Endothelial cell of umbilical vein (primary cell): ENCODE measurements at regions not wholly inside any gene's neighbourhood (a gene's known extent, or its start where the extent isn't known, plus 50 kb on each side); places are given as distances from the start of the nearest gene placed in this dataset.

Source experiments
- BruUV-seq: library from RNA; stranded (reverse); fragments of 400-500 nt; replicated peaks from 2 replicates; lab custom pipeline; 2021; lab: Mats Ljungman, UMichigan
- CTCF ChIA-PET: fragments of 300-600, 350-600 bp; sonication (Branson Sonifier 250); formaldehyde crosslinking; loops from one replicate; lab custom pipeline; 2021; ENCODE audit warnings: antibody characterized with exemption, inconsistent platforms; lab: Charles Lee
- POLR2A ChIA-PET: fragments of 300-600, 350-600 bp; sonication (Branson Sonifier 250); formaldehyde crosslinking; loops from one replicate; lab custom pipeline; 2021; ENCODE audit warnings: antibody characterized with exemption, inconsistent platforms; lab: Charles Lee
- DNase-seq: peaks from one replicate; pipeline ENCODE4 v3.0.0-alpha.2; 2011; ENCODE audit warnings: low read depth, low spot score
- FAIRE-seq: peaks from 2 replicates; lab custom pipeline; 2011; peaks lifted over from hg19 to GRCh38; lab: Jason Lieb, UNC
- H2AFZ ChIP-seq: 2 replicates; pipeline ENCODE4 v1.6.0; 2012; ENCODE audit warnings: low read depth, low read length, control low read depth, inconsistent platforms
- H3K27ac ChIP-seq: 2 replicates; pipeline ENCODE4 v1.5.1; 2011; ENCODE audit warnings: low read depth, mild to moderate bottlenecking, control low read depth, low read length, moderate library complexity; ENCODE audit not compliant: insufficient read depth
- H3K27me3 ChIP-seq, 2 experiments: 2 replicates each; pipeline versions ENCODE4 v1.6.0 to v1.6.1; 2011; ENCODE audit warnings: low read length in 2 of 2, mixed read lengths in 1 of 2; ENCODE audit not compliant: control insufficient read depth in 2 of 2, insufficient read depth in 2 of 2
- H3K36me3 ChIP-seq, 2 experiments: 2 replicates in 1 of 2; 3 replicates in 1 of 2; pipeline ENCODE4 v1.5.1; 2011; ENCODE audit warnings: low read length in 2 of 2, mild to moderate bottlenecking in 1 of 2, moderate library complexity in 1 of 2; ENCODE audit not compliant: control insufficient read depth in 2 of 2, insufficient read depth in 2 of 2; ENCODE audit errors: extremely low read depth in 1 of 2
- H3K4me1 ChIP-seq: 3 replicates; pipeline ENCODE4 v1.5.1; 2011; ENCODE audit warnings: mild to moderate bottlenecking, low read length; ENCODE audit not compliant: control insufficient read depth, insufficient read depth; ENCODE audit errors: extremely low read depth
- H3K4me2 ChIP-seq: 2 replicates; pipeline ENCODE4 v1.6.1; 2011; ENCODE audit warnings: low read length, control low read depth, mixed read lengths; ENCODE audit not compliant: insufficient read depth
- H3K4me3 ChIP-seq, 3 experiments: fragments of 200-600 bp in 1 of 3; sonication (generic), shearing (Covaris generic) in 1 of 3; replicated peaks in 1 of 3; 2 replicates each; pipeline ENCODE4 v1.5.1; 2011 to 2016; ENCODE audit warnings: control low read depth in 3 of 3, low read length in 3 of 3, mild to moderate bottlenecking in 2 of 3, inconsistent platforms in 1 of 3, low read depth in 1 of 3, moderate library complexity in 1 of 3; ENCODE audit not compliant: insufficient read depth in 1 of 3
- H3K79me2 ChIP-seq: 2 replicates; pipeline ENCODE4 v1.6.0; 2012; ENCODE audit warnings: low read length, inconsistent platforms; ENCODE audit not compliant: control insufficient read depth, insufficient read depth
- H3K9ac ChIP-seq: replicated peaks from 2 replicates; pipeline ENCODE3; 2011; ENCODE audit warnings: low read length, control low read depth; ENCODE audit not compliant: insufficient read depth; ENCODE audit errors: extremely low read depth
- H3K9me1 ChIP-seq: replicated peaks from 3 replicates; pipeline ENCODE4 v1.6.0; 2011; ENCODE audit warnings: mild to moderate bottlenecking, low read length; ENCODE audit not compliant: control insufficient read depth, insufficient read depth; ENCODE audit errors: extremely low read depth
- H3K9me3 ChIP-seq: replicated peaks from 2 replicates; pipeline ENCODE4 v1.5.1; 2012; ENCODE audit warnings: low read length, inconsistent platforms; ENCODE audit not compliant: control insufficient read depth, insufficient read depth
- H4K20me1 ChIP-seq: replicated peaks from 2 replicates; pipeline ENCODE3; 2011; ENCODE audit warnings: mild to moderate bottlenecking, low read length; ENCODE audit not compliant: control insufficient read depth, insufficient read depth; ENCODE audit errors: extremely low read depth
- EZH2 ChIP-seq: IDR thresholded peaks from 2 replicates; pipeline ENCODE4 v1.6.1; 2012; ENCODE audit warnings: borderline replicate concordance, low read depth, mild to moderate bottlenecking, moderate library complexity, low read length, inconsistent platforms; ENCODE audit not compliant: severe bottlenecking
- FOS ChIP-seq: IDR thresholded peaks from 2 replicates; pipeline ENCODE4 v1.6.1; 2011; ENCODE audit warnings: mild to moderate bottlenecking, low read length, moderate library complexity, borderline replicate concordance; ENCODE audit not compliant: insufficient read depth
- GATA2 ChIP-seq: IDR thresholded peaks from 2 replicates; pipeline ENCODE4 v1.7.0; 2011; ENCODE audit warnings: low read depth, mild to moderate bottlenecking, moderate library complexity, mixed read lengths, low read length; ENCODE audit not compliant: insufficient read length, insufficient read depth
- JUN ChIP-seq: IDR thresholded peaks from 2 replicates; pipeline ENCODE4 v1.6.1; 2011; ENCODE audit warnings: borderline replicate concordance, low read depth; ENCODE audit not compliant: insufficient read length, insufficient read depth
- MYC ChIP-seq: IDR thresholded peaks from one replicate; pipeline ENCODE4 v1.6.1; 2011; ENCODE audit warnings: mild to moderate bottlenecking, low read depth, low read length
- POLR2A ChIP-seq: IDR thresholded peaks from 2 replicates; pipeline ENCODE4 v1.6.1; 2012; ENCODE audit warnings: low read depth, mild to moderate bottlenecking, control low read depth, low read length
- POLR2AphosphoS5 ChIP-seq: IDR thresholded peaks from 2 replicates; pipeline ENCODE4 v1.6.1; 2012; ENCODE audit warnings: low read depth, mild to moderate bottlenecking, control low read depth, low read length, moderate library complexity; ENCODE audit not compliant: insufficient read depth
- dilution Hi-C: fragments of 300-500 bp; cut with MboI; formaldehyde crosslinking; loops from one replicate; pipeline ENCODE4 v1.15.0; 2019; ENCODE audit warnings: low sequenced_read_pairs; ENCODE audit not compliant: extremely low pct_ligation_motif_present
- intact Hi-C: fragments of 100-400 bp; cut with micrococcal nuclease; formaldehyde crosslinking; loops from one replicate; pipeline ENCODE4 v1.10.0; 2022
- TF ChIP-seq, protein P1 (sequence below), 2 donors: IDR thresholded peaks; 1 replicate in 1 of 2; 2 replicates in 1 of 2; pipeline ENCODE4 v1.5.1; 2011; ENCODE audit warnings: low read length in 2 of 2, mild to moderate bottlenecking in 2 of 2, moderate library complexity in 2 of 2, control low read depth in 1 of 2, inconsistent platforms in 1 of 2, low read depth in 1 of 2; ENCODE audit not compliant: insufficient read depth in 1 of 2; ENCODE audit errors: extremely low read depth in 1 of 2
- TF ChIP-seq, protein P2 (sequence below): IDR thresholded peaks from 2 replicates; pipeline ENCODE4 v1.6.1; 2011; ENCODE audit not compliant: insufficient read depth, insufficient read length

DNA sequence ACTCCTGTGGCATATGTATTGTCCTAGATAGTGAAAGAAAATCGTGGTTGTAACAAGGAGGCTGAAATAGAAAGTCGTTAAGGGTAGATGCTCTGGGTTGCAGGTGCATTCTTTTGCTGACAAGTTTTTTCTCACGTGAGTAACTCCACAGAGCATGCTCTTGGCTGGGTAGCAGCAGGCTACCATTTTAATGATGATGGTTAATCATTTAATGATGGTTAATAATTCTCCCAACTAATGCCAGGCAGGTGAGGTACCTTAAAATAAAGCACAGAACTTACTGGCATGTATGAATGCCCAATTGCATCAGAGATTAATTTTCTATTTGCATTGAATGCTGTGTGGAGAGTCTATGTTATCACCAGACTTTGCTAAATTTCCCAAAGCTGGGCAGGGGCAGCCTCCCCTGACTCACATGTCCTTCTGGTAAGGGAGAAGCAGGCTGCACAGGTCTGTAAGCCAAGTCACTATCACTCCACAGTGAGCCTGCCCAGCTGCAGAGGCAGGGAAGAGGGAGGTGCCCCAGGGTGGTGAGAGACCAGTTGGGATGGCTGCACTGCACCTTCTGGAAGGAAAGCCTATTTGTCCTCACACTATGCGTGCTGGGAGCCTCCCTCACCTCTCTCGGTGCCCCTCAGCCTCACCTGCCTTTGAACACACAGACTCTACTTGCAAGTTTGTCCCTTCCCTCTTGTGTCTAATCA, 287.0 kb upstream of the IGFBP3 start:
- no TSS peak for BruUV-seq
- dilution Hi-C loops, result no loop called here
- no peak overlapping the region for H3K27ac ChIP-seq
- no peaks in the 10 kb centered on the region for H4K20me1 ChIP-seq
- DNase-seq, result no peak
- no peaks in the 10 kb centered on the region for H3K27me3 ChIP-seq
- no peaks in the 10 kb centered on the region for H3K79me2 ChIP-seq
- H3K4me1 ChIP-seq, result no peaks in the 10 kb centered on the region
- no peak for FAIRE-seq
- intact Hi-C loops, result no loop called here
- ChIA-PET POLR2A (no interaction called here), CTCF (no interaction called here)
- H3K9me1 ChIP-seq, result no peaks in the 10 kb centered on the region
- no peaks in the 10 kb centered on the region for H3K36me3 ChIP-seq
- H3K9me3 ChIP-seq, result no peaks in the 10 kb centered on the region
- no peak overlapping the region for H2AFZ ChIP-seq
- H3K4me3 ChIP-seq, result no peak overlapping the region
- TF ChIP-seq GATA2 (no peak), JUN (no peak), FOS (no peak), POLR2A (no peak), EZH2 (no peak), POLR2AphosphoS5 (no peak), MYC (no peak)
- TF ChIP-seq, protein P1, sequence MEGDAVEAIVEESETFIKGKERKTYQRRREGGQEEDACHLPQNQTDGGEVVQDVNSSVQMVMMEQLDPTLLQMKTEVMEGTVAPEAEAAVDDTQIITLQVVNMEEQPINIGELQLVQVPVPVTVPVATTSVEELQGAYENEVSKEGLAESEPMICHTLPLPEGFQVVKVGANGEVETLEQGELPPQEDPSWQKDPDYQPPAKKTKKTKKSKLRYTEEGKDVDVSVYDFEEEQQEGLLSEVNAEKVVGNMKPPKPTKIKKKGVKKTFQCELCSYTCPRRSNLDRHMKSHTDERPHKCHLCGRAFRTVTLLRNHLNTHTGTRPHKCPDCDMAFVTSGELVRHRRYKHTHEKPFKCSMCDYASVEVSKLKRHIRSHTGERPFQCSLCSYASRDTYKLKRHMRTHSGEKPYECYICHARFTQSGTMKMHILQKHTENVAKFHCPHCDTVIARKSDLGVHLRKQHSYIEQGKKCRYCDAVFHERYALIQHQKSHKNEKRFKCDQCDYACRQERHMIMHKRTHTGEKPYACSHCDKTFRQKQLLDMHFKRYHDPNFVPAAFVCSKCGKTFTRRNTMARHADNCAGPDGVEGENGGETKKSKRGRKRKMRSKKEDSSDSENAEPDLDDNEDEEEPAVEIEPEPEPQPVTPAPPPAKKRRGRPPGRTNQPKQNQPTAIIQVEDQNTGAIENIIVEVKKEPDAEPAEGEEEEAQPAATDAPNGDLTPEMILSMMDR (IDR thresholded peaks at IDR 0.05; ENCODE audit: extremely low read depth in 1 of 2, insufficient read depth in 1 of 2, low read depth in 1 of 2, low read length in 2 of 2), result no peak
- TF ChIP-seq, protein P2, sequence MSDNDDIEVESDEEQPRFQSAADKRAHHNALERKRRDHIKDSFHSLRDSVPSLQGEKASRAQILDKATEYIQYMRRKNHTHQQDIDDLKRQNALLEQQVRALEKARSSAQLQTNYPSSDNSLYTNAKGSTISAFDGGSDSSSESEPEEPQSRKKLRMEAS, result no peak
- H3K4me2 ChIP-seq, result no peak overlapping the region
- no peak overlapping the region for H3K9ac ChIP-seq
